A549 (cell line): ENCODE measurements at regions not wholly inside any gene's neighbourhood (a gene's known extent, or its start where the extent isn't known, plus 50 kb on each side); places are given as distances from the start of the nearest gene placed in this dataset.
A peak's percentile ranks its signal among the peaks of the same experiment; 100 is the strongest.

Experiments used
- ATAC-seq, 2 experiments: fragments of 200-7000 bp in 1 of 2; fragments of >200 bp in 1 of 2; cut with Nextera tagmentation in 1 of 2; cut with Tn5 transposase in 1 of 2; 3 replicates each; pipeline versions ENCODE4 v1.8.0 to v1.9.1; 2018 to 2020; ENCODE audit warnings: mild to moderate bottlenecking in 1 of 2, moderate library complexity in 1 of 2
- CTCF ChIA-PET: fragments of 300-600 bp; sonication (Branson Sonifier 250); formaldehyde crosslinking; extraction: SDS; loops from one replicate; lab custom pipeline; 2021; ENCODE audit warnings: antibody characterized with exemption, inconsistent platforms; lab: Yijun Ruan, JAX
- POLR2A ChIA-PET: fragments of 350-600 bp; formaldehyde crosslinking; extraction: SDS; loops from one replicate; lab custom pipeline; 2021; ENCODE audit warnings: antibody characterized with exemption, inconsistent platforms; lab: Yijun Ruan, JAX
- DNase-seq, 2 experiments: peaks; one replicate each; pipeline versions ENCODE4 v3.0.0 to v3.0.0-alpha.2; 2011 to 2016; ENCODE audit warnings: low read depth in 1 of 2, low spot score in 1 of 2
- FAIRE-seq: peaks from 2 replicates; lab custom pipeline; 2011; peaks lifted over from hg19 to GRCh38; lab: Jason Lieb, UNC
- H3K27ac ChIP-seq, 2 experiments: fragments of >200 bp; sonication (Bioruptor Twin); formaldehyde crosslinking; 3 replicates each; pipeline ENCODE4 v1.5.1; 2016 to 2017
- H3K4me1 ChIP-seq: fragments of >200 bp; sonication (Bioruptor Twin); formaldehyde crosslinking; 3 replicates; pipeline ENCODE4 v1.6.1; 2016
- H3K4me2 ChIP-seq: fragments of >200 bp; sonication (Bioruptor Twin); formaldehyde crosslinking; 3 replicates; pipeline ENCODE4 v1.6.1; 2016
- H3K4me3 ChIP-seq: fragments of >200 bp; sonication (Bioruptor Twin); formaldehyde crosslinking; 3 replicates; pipeline ENCODE4 v1.5.1; 2016
- H3K9me3 ChIP-seq: fragments of >200 bp; sonication (Bioruptor Twin); formaldehyde crosslinking; 3 replicates; pipeline ENCODE4 v1.6.1; 2016
- CBX2 ChIP-seq: fragments of 200-600 bp; sonication (generic); IDR thresholded peaks from 2 replicates; pipeline ENCODE4 v1.6.1; 2016; ENCODE audit warnings: low read depth, mild to moderate bottlenecking, borderline replicate concordance
- CHD4 ChIP-seq: fragments of 200-600 bp; sonication (generic); IDR thresholded peaks from 2 replicates; pipeline ENCODE4 v1.6.1; 2016; ENCODE audit warnings: antibody characterized with exemption, mild to moderate bottlenecking, borderline replicate concordance
- ESRRA ChIP-seq: fragments of 150-350 bp; IDR thresholded peaks from 2 replicates; pipeline ENCODE4 v1.6.1; 2014; ENCODE audit warnings: mild to moderate bottlenecking, low read length, borderline replicate concordance
- FOSL2 ChIP-seq, 2 experiments: fragments of 450-650 bp in 1 of 2; fragments of >200 bp in 1 of 2; sonication (Bioruptor Twin) in 1 of 2; formaldehyde crosslinking; IDR thresholded peaks; 2 replicates each; pipeline versions ENCODE4 v1.5.0 to v1.6.1; 2016 to 2020; ENCODE audit warnings: mild to moderate bottlenecking in 1 of 2, moderate library complexity in 1 of 2
- FOXS1 ChIP-seq: fragments of 250-450 bp; sonication (Bioruptor Pico); IDR thresholded peaks from 2 replicates; pipeline ENCODE4 v1.5.0; 2020; ENCODE audit warnings: mild to moderate bottlenecking, moderate library complexity
- HOXB5 ChIP-seq: fragments of 250-450 bp; sonication (Bioruptor Pico); IDR thresholded peaks from 2 replicates; pipeline ENCODE4 v1.5.0; 2020; ENCODE audit warnings: mild to moderate bottlenecking, moderate library complexity
- JUN ChIP-seq, 2 experiments: fragments of >200 bp; sonication (Bioruptor Twin); formaldehyde crosslinking; IDR thresholded peaks; 2 replicates in 1 of 2; 3 replicates in 1 of 2; pipeline ENCODE4 v1.6.1; 2016 to 2017
- KDM1A ChIP-seq: fragments of 200-600 bp; sonication (generic); IDR thresholded peaks from 2 replicates; pipeline ENCODE4 v1.6.1; 2016; ENCODE audit warnings: low read depth, mild to moderate bottlenecking
- KDM5A ChIP-seq: fragments of 200-600 bp; sonication (generic); IDR thresholded peaks from 2 replicates; pipeline ENCODE4 v1.6.1; 2016; ENCODE audit warnings: antibody characterized with exemption, mild to moderate bottlenecking
- MAZ ChIP-seq: fragments of 150-350 bp; IDR thresholded peaks from 2 replicates; pipeline ENCODE4 v1.6.1; 2014; ENCODE audit warnings: antibody characterized with exemption, low read depth, low read length, borderline replicate concordance
- NFE2L2 ChIP-seq: fragments of 150-350 bp; conservative IDR thresholded peaks from 2 replicates; pipeline ENCODE4 v1.6.1; 2014; ENCODE audit warnings: low read length
- NPAS2 ChIP-seq: fragments of 250-450 bp; sonication (Bioruptor Pico); IDR thresholded peaks from 2 replicates; pipeline ENCODE4 v1.8.0; 2022; ENCODE audit warnings: mild to moderate bottlenecking, moderate library complexity, borderline replicate concordance
- PHF8 ChIP-seq: fragments of 200-600 bp; sonication (generic); IDR thresholded peaks from 2 replicates; pipeline ENCODE4 v1.6.1; 2016; ENCODE audit warnings: low read depth, mild to moderate bottlenecking, antibody characterized with exemption, moderate library complexity, borderline replicate concordance
- POLR2AphosphoS2 ChIP-seq: conservative IDR thresholded peaks from 2 replicates; pipeline ENCODE4 v1.6.1; 2012; ENCODE audit warnings: low read length, improper control_type of control experiment, inconsistent platforms
- RAD21 ChIP-seq, 2 experiments: fragments of >200 bp in 1 of 2; sonication (Bioruptor Twin) in 1 of 2; formaldehyde crosslinking in 1 of 2; IDR thresholded peaks in 1 of 2; conservative IDR thresholded peaks in 1 of 2; 2 replicates in 1 of 2; 3 replicates in 1 of 2; pipeline ENCODE4 v1.6.1; 2012 to 2018; ENCODE audit warnings: inconsistent platforms in 1 of 2
- RARB ChIP-seq: fragments of 250-450 bp; sonication (Bioruptor Pico); IDR thresholded peaks from 2 replicates; pipeline ENCODE4 v1.8.0; 2021; ENCODE audit warnings: mild to moderate bottlenecking, moderate library complexity
- RNF2 ChIP-seq: fragments of 200-600 bp; sonication (generic); IDR thresholded peaks from 2 replicates; pipeline ENCODE4 v1.6.1; 2016; ENCODE audit warnings: low read depth, mild to moderate bottlenecking, antibody characterized with exemption, moderate library complexity, borderline replicate concordance
- SREBF2 ChIP-seq: fragments of 450-650 bp; IDR thresholded peaks from 2 replicates; pipeline ENCODE4 v1.6.1; 2014; ENCODE audit warnings: mild to moderate bottlenecking, moderate library complexity
- ZNF302 ChIP-seq: fragments of 250-450 bp; sonication (Bioruptor Pico); IDR thresholded peaks from 2 replicates; pipeline ENCODE4 v1.9.0; 2021; ENCODE audit warnings: inconsistent platforms, mild to moderate bottlenecking, moderate library complexity
- WGBS: methylation state at CpG from one replicate; pipeline ENCODE4 v1.1.6; 2017; ENCODE audit errors: missing lambda C conversion rate; 5-methylcytosine and 5-hydroxymethylcytosine counted together
- TF ChIP-seq, protein P1 (sequence below): IDR thresholded peaks from 2 replicates; pipeline ENCODE4 v1.6.1; 2012; ENCODE audit warnings: low read depth, borderline replicate concordance
- TF ChIP-seq, protein P2 (sequence below): fragments of >200 bp; sonication (Bioruptor Twin); formaldehyde crosslinking; IDR thresholded peaks from 2 replicates; pipeline ENCODE4 v1.6.1; 2016

DNA sequence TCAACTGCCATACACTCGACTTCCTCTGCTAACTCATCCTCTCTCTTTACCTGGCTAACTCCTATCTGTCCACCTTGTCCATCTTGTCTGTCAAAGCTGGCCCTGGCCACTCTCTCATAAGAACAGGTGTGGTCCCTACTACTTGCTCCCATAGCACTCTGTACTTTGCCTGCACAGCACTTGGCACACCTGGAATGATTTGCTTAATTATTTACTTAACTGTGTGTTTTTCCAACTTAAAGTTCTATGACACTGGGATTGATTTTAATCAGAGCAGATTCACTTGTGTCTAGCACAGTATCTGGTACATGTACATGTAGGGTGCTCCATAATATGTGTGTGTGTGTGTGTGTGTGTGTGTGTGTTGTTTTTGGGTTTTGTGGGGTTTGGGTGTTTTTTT is 111.6 kb downstream of the ZNF281 start:
- CTCF ChIA-PET: interaction anchor here (1.2 kb wide), 1 partner anchor 613 kb away, joined by 3 read pairs; no protein-coding TSS in a partner anchor

DNA sequence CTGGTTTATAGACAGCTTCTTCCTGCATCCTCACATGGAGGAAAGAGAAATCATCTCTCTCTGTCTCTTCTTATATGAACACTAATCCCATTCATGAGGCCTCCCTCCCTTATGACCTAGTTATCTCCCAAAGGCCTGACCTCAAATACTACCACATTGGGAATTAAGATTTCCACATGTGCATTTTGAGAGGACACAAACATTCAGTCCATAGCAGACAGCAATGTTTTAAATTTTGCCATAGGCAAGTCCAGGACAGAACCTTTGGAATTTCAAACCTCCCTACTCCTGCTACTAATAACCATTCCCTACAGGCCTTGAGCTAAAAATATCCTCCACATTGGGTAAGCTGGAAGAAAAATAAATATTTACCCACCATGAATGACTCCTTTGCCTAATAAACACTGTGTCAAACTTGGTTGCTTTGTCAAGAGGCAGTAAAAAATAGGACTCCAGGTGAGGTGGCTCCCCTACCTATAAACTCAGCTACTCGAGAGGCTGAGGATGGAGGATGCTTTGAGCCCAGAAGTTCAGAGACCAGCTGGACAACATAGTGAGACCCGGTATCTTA is 113.7 kb downstream of the ZNF281 start:
- peaks cover 10% of the 10 kb centered on the region for H3K4me1 ChIP-seq
- no peak overlapping the region for H3K4me3 ChIP-seq
- 0 out of 3 replicates have a peak overlapping the region, but pooled peaks have one; percentile 6 for H3K4me2 ChIP-seq
- H3K9me3 ChIP-seq: no peaks in the 10 kb centered on the region
- DNase-seq (peak in 1 of 2 experiments; percentile 32), ATAC-seq (peak in 1 of 2 experiments; percentile 74; a peak in 3 of 6 replicates)
- CTCF ChIA-PET: interaction anchor here (0.6 to 4.7 kb wide), 4 partner anchors 8 to 160 kb away, joined by 3 to 20 read pairs (median 3); no protein-coding TSS in a partner anchor
- TF ChIP-seq FOSL2 (IDR thresholded peaks at IDR 0.05) (no peak), FOSL2 (CRISPR knock-in tag; IDR thresholded peaks at IDR 0.05) (peak; percentile 22; the same call in 1 of the 2 replicates), KDM5A (no peak)
- TF ChIP-seq, all 56 proteins: peak for 1
- H3K27ac ChIP-seq: peak overlapping the region in 1 of 2 experiments; percentile 15; a peak in 1 of 6 replicates
- POLR2A ChIA-PET: no interaction called here
- FAIRE-seq: no peak
- WGBS: 69% methylated on average over 2 of the region's 2 CpGs

More for the DNA sequence above, 111.6 kb downstream of the ZNF281 start:
- Histone ChIP-seq H3K9me3 (no peaks in the 10 kb centered on the region), H3K27ac (no peak overlapping the region)
- POLR2A ChIA-PET: interaction anchor here (0.7 kb wide), 1 partner anchor 67 kb away, joined by 8 read pairs; no protein-coding TSS in a partner anchor
- no peak for TF ChIP-seq CHD4
- no peak for TF ChIP-seq HOXB5 (CRISPR knock-in tag)
- TF ChIP-seq SREBF2: no peak
- TF ChIP-seq, all 56 proteins: peak for 0
- 73% methylated on average over 1 of the region's 1 CpG for WGBS
- no peak for DNase-seq
- no peak for ATAC-seq
- Histone ChIP-seq H3K4me1 (peaks cover 18% of the 10 kb centered on the region), H3K4me2 (no peak overlapping the region), H3K4me3 (no peak overlapping the region)
- FAIRE-seq: no peak

DNA sequence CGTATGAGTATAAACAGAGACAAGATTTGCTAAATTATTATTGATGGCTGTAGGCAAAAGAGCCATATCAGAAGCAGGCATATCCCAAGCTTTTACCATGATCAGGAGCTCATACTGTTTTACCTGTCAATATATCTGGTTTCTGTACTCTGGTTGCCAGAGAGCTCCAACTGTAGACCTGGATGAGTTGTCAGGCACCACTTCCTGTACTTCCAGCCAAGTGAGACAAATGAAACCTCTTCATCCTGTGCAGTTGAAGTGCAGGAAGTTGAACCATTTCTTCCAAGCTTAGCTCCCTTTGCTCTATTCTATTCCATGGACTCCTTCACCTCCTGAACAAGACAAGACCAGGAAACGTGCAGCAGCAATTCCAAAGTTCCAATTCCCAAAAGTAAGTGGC is 115.6 kb downstream of the ZNF281 start:
- 87% methylated on average over 2 of the region's 2 CpGs for WGBS

DNA sequence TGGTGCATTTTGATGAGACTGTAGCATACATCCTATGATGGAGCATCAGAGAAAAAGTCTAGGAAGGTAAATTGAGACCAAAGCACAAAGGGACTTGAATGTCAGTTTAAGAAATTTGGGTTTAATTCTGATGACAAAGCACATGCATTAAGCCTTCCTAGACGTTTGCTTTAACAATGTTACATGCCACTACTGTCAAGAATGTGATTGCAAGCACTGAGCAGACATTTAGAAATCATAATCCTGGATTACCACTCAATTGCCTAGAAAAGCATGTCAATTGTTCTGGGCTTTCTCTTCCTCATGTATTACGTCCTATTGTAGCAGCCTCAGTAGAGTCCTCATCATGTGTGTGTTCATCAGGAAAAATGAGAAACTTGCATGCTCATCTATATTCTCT is 117.1 kb downstream of the ZNF281 start:
- H3K9me3 ChIP-seq: no peaks in the 10 kb centered on the region
- CTCF ChIA-PET: interaction anchor here (0.6 to 1.7 kb wide), 2 partner anchors 11 to 144 kb away, joined by 3 read pairs; no protein-coding TSS in a partner anchor

More for the DNA sequence above, 115.6 kb downstream of the ZNF281 start:
- H3K9me3 ChIP-seq: no peaks in the 10 kb centered on the region
- no peak overlapping the region for H3K27ac ChIP-seq
- no peak for TF ChIP-seq MAZ
- TF ChIP-seq, protein P1, sequence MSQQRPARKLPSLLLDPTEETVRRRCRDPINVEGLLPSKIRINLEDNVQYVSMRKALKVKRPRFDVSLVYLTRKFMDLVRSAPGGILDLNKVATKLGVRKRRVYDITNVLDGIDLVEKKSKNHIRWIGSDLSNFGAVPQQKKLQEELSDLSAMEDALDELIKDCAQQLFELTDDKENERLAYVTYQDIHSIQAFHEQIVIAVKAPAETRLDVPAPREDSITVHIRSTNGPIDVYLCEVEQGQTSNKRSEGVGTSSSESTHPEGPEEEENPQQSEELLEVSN: no peak
- no peak for TF ChIP-seq JUN (IDR thresholded peaks at IDR 0.05)
- no peak for TF ChIP-seq NFE2L2
- TF ChIP-seq ZNF302 (CRISPR knock-in tag): no peak
- TF ChIP-seq KDM1A: no peak
- no peak for TF ChIP-seq ESRRA
- TF ChIP-seq CBX2: no peak
- TF ChIP-seq, protein P2, sequence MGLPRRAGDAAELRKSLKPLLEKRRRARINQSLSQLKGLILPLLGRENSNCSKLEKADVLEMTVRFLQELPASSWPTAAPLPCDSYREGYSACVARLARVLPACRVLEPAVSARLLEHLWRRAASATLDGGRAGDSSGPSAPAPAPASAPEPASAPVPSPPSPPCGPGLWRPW: no peak
- FAIRE-seq (no peak), ATAC-seq (no peak), DNase-seq (no peak)
- ChIA-PET POLR2A (no interaction called here), CTCF (interaction anchor here (0.6 to 4.7 kb wide), 7 partner anchors 8 to 611 kb away, joined by 3 to 20 read pairs (median 4); no protein-coding TSS in a partner anchor)
- no peak overlapping the region for H3K4me2 ChIP-seq
- peaks cover 16% of the 10 kb centered on the region for H3K4me1 ChIP-seq
- H3K4me3 ChIP-seq: no peak overlapping the region

More for the DNA sequence above, 117.1 kb downstream of the ZNF281 start:
- no peak for FAIRE-seq
- TF ChIP-seq POLR2AphosphoS2 (no peak), RAD21 (conservative IDR thresholded peaks at IDR 0.05 in 1 of 2, IDR thresholded peaks at IDR 0.05 in 1 of 2) (no peak), RNF2 (no peak), PHF8 (no peak), NPAS2 (CRISPR knock-in tag) (no peak), FOXS1 (CRISPR knock-in tag) (no peak), RARB (CRISPR knock-in tag) (no peak)
- TF ChIP-seq, all 56 proteins: peak for 0
- WGBS: 45% methylated on average over 2 of the region's 2 CpGs
- ATAC-seq: no peak
- POLR2A ChIA-PET: no interaction called here
- Histone ChIP-seq H3K4me1 (peaks cover 16% of the 10 kb centered on the region), H3K27ac (no peak overlapping the region), H3K4me2 (no peak overlapping the region), H3K4me3 (no peak overlapping the region)
- DNase-seq: no peak
